ENCODE measurements at regions not wholly inside any gene's neighbourhood (a gene's known extent, or its start where the extent isn't known, plus 50 kb on each side); places are given as distances from the start of the nearest gene placed in this dataset.

- no peak for DNase-seq (ENCODE audit: low read depth in 2 of 2)
Observed at GRCh38 chr11:28625532-28625931, 517.3 kb downstream of the METTL15 start.

- DNase-seq (ENCODE audit: low read depth in 2 of 2), result no peak
Observed at GRCh38 chr11:28621753-28622152, 513.6 kb downstream of the METTL15 start.

DNA sequence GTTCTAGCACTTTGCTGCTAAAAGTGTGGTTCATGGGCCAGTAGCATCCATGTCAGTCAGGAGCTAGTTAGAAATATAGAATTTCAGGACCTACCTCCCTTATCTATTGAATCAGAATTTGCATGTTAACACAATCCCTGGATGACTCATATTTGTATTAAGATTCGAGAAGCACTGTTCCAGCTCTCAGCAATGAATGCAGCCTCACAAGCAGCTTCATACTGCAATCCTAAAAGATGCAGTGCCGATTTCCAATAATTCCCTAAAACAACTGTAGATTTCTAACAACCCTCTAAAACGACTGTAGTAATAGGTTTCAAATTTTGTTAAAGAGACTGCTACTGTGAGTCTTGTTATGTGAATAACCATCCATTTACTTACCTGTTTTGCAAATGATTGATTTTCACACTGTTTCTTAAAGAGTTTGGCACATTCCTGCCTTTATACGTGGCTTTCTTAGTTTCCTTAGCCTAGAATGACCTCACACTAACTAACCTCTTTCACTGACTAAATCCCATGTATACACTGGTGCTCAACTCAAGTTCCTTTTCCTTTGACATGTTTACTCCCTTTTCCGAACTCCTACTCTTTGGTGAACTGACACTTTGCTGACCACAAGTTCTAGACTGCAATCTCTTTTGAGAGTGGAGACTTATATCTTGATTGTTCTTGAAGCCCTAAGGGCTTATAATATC lies 511.8 kb downstream of the METTL15 start:
- no peak for DNase-seq (ENCODE audit: low read depth in 2 of 2)

GRCh38 chr11:28618416-28618815 lies 510.2 kb downstream of the METTL15 start:
- peak in 1 of 2 experiments; percentile 50 for DNase-seq (ENCODE audit: low read depth in 2 of 2)

DNA sequence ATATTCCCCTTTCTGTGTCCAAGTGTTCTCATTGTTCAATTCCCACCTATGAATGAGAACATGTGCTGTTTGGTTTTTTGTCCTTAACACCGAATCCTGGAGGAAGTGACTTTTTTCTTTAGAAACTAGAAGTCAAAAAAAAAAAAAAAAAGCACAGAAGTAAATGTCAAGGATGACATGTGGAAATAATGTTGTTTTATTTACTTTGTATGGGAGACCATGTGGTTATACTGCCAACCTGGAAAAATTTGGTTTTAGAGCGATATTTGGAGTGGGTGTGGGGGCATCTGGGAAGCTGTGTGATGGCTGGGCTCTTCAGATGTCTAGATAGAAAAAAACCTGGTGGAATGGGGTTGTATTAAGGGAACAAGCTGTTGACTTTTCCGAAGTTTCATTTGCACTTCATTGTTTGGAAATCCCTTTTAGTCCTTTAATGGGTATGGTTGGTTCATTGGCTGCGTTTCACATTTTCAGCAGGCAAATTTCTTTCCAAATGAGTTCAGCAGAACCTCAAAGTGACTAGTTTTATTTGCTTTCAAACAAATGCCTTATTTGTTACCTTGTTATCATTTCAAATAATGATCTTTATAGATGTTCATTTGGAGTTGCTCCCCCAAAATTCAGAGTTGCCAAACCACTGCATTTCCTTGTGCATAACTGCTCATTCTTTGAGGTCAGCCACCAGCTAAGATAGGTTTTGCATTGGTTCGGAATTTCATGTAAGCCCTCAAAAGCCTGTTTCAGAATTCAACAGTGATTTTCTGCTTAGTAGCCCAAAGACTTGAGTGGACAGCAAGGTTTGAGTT lies 508.2 kb downstream of the METTL15 start:
- no peak for DNase-seq (ENCODE audit: low read depth in 2 of 2)

DNA sequence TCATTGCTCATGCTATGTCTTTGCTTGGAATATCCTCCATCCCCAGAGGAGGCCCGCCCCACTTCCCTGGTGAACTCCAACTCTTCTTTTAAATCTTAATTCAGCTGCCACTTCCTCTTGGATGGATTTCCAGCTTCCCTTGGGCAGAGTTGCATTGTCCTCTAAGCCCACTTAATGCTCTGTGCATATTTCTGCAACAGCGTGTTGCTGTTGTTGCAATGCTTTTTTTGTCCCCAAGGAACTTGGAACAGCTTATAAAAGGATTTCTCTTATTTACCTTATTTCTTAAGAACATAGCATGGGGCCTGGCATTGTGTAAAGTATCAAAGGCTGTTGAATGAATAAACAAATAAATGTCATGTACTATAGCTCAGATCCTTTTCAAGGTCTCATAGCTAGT lies 507.4 kb downstream of the METTL15 start:
- no peak for DNase-seq (ENCODE audit: low read depth in 2 of 2)

- DNase-seq (ENCODE audit: low read depth in 2 of 2), result no peak
Observed at GRCh38 chr11:28606930-28607329, 498.7 kb downstream of the METTL15 start.

GRCh38 chr11:28599656-28600055 lies 491.5 kb downstream of the METTL15 start:
- no peak for DNase-seq (ENCODE audit: low read depth in 2 of 2)

- no peak for DNase-seq (ENCODE audit: low read depth in 2 of 2)
Observed at GRCh38 chr11:28598531-28598930, 490.3 kb downstream of the METTL15 start.

- DNase-seq (ENCODE audit: low read depth in 2 of 2), result no peak
Observed at GRCh38 chr11:28596816-28597215, 488.6 kb downstream of the METTL15 start.

GRCh38 chr11:28592141-28592540 lies 484.0 kb downstream of the METTL15 start:
- DNase-seq (ENCODE audit: low read depth in 2 of 2), result no peak

- no peak for DNase-seq (ENCODE audit: low read depth in 2 of 2)
Observed at GRCh38 chr11:28584992-28585391, 476.8 kb downstream of the METTL15 start.

DNA sequence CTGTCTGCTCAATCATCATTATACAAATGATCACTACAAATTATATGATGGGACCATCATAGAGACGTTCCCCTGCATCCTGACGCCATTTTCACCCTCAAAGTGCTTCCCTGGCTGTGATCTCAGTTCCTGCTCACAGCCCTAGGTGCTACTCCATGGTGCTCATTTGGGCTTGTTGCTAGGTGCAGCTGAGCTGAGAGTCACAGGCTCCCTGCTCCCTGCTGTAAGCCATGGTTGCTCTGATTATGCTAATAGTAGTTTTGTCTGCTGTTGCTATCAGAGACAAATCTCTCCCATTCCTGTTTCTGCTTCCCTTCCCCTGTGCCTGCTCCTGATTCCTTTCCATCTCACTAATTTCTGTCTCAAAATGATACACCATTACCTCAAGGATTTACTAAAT lies 474.3 kb downstream of the METTL15 start:
- no peak for DNase-seq (ENCODE audit: low read depth in 2 of 2)

GRCh38 chr11:28581286-28582242 lies 473.4 kb downstream of the METTL15 start:
- peak; percentile 47 to 50 for DNase-seq (ENCODE audit: low read depth in 2 of 2)

DNA sequence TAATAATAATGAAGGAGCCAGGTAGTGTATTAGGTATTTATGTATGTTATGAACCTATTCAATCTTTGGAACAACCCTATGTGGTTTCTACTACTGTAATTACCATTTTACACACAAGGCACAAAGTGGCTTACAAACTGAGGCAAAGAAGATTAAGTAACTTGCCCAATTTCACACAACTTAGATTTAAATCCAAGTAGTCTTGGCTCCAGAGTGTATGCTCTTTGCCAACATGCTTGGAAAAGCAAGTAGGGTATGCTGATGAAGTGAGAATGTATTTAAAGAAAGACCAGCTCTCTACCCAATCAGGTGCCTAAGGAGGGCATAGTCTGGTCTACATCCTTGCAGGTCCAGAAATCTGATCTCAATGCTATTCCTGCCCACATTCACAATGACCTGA lies 463.2 kb downstream of the METTL15 start:
- DNase-seq (ENCODE audit: low read depth in 2 of 2), result no peak

- no peak for DNase-seq (ENCODE audit: low read depth in 2 of 2)
Observed at GRCh38 chr11:28569106-28569505, 460.9 kb downstream of the METTL15 start.

DNA sequence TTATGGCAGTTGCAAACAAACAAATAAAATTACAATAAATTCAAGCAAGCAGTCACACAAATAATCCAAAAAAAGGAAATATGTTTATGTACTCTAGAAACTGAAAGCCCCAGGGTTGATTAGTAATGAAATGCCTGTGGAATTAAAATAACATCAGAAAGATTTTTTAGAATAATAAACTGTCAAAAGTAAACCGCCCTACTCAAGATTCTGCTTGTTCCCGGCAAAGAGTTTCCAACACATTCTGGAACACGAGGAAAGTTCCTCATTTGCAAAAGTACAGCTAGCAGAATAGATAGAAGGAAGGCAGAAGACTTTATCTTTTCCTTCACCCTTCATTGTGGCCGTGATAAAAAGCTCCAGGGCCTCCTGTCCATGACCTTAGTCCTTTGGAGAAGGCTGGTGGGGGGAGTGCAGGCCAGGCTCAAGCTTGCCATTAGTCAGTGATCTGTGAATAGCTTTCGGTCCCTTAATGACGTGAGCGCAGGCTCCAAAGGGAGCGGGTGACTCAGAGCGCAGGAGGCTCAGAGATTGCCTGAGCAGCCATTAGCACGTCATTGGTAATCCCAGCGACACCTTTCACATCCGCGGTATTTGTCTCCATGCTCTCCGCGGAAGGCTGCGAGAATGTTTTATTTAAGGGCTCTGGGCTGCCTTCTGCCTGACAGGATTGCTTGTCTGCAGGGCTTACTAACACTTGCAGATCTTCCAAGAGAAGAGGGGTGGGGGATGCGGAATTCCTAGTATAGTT lies 458.3 kb downstream of the METTL15 start:
- peak; percentile 81 to 82 for DNase-seq (ENCODE audit: low read depth in 2 of 2)

GRCh38 chr11:28559492-28559891 lies 451.3 kb downstream of the METTL15 start:
- DNase-seq (ENCODE audit: low read depth in 2 of 2), result no peak

DNA sequence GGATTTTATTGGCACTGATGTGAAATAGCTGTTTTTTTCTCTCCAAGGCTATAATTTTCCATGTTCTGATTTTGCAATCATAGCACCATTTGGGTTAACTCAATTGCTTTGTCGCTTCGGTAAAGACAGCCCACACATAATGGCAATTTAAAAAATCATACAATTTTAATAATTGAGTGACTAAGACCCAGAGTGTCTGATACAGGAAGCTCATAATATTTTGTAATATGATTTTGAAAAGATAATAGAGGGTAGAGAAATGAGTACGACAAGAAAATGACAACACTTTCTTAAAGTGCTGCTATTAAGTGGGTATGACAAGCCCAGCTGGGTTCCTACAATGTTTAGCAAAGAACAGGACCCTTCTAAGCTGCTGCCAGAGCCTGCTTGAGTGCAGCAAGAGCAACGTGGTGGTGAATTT lies 439.1 kb downstream of the METTL15 start:
- DNase-seq (ENCODE audit: low read depth in 2 of 2), result no peak

DNA sequence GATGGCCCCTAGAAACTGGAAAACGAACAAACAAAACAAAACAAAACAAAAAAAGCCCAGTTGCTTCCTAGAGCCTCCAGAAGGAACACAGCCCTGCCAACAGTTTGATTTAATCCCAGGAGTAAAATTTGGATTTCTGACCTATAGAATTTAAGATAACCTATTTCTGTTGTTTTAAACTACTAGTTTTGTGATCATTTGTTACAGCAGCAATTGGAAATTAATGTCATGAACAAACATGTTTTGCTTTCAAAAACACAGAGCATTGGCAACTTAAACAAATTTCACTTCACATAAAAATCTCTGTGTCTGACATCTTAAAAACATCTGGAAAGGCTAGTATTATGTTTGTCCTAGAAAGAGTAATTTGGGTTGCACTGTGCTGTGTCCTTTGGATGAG lies 437.3 kb downstream of the METTL15 start:
- no peak for DNase-seq (ENCODE audit: low read depth in 2 of 2)

DNA sequence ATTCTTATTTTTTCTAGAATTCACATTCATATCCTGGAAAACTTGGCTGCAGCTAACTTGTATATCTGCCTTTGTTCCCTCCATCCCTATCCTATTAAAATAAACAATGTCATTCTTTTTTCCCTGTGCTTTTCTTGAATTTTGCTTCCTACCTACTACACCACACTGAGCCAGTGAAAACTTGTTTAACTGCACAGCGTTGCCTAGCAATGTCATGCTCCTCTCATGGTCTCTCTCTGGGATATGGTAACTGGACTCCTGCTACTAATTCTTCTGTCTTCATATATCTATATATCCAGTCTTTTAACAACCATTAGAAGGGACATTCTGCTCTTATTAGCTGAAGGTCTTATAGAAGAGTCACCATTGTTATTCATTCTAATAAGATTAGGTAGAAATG lies 434.4 kb downstream of the METTL15 start:
- no peak for DNase-seq (ENCODE audit: low read depth in 2 of 2)
